HG03469 (cell line): ENCODE measurements at regions not wholly inside any gene's neighbourhood (a gene's known extent, or its start where the extent isn't known, plus 50 kb on each side); places are given as distances from the start of the nearest gene placed in this dataset.
"Not testable (repeated sequence)": the region's sequence is repeated elsewhere in the genome, so short reads cannot be mapped to it uniquely, and the experiment has no call there.

Experiments used
- ATAC-seq: cut with Tn5 transposase; IDR thresholded peaks from one replicate; pipeline ENCODE4 v1.9.1; 2021; ENCODE audit warnings: mild to moderate bottlenecking, moderate library complexity, moderate number of reproducible peaks; ENCODE audit not compliant: unreplicated experiment

DNA sequence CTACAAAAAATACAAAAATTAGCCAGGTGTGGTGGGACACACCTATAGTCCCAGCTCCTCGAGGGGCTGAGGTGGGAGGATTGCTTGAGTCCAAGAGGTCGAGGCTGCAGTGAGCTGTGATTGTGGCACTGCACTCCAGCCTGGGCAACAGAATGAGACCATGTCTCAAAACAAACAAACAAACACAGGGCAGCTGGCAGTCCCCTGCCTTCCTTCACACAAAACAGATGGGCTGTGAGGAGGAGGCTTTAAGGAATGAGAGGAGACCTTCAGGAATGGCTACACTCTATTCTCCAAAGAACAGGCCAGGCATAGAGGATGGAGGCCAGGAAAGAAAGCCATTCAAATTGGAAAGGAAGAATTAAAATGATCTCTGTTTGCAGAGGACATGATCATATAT is 65.6 kb upstream of the MAML3 start:
- ATAC-seq = no peak

DNA sequence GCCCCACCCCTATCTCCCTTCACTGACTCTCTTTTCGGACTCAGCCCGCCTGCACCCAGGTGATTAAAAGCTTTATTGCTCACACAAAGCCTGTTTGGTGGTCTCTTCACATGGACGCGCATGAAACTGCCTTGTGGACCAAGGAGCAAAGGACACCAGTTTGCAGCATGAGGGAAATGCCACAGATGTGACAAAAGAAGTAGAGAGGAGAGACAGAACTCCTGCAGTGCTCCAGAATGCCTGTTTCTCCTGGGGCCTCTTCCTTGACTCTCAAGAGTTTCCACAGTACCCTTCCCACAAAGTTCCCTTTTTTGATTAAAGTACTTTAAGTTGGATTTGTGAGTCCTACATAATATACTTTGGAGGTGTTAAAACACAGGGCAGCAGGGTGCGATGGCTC is 65.1 kb upstream of the MAML3 start:
- ATAC-seq = not testable (repeated sequence)

DNA sequence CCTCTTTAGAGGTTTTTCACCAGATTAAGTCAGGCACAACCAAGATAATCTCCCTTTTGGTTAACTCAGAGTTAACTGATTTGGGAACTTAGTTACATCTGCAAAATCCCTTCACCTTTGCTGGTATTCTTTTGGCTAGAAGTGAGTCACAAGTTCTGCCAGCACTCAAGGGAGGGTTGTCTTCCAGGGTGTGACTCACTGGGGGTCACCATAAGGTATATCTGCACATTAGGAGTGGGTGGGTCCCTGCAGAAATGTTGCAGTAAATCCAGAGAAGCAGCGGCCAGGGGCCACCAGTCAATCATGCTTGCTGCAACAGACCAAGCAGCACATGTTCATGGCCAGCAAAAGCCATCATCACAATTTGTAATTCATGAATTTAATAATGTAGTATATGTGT is 59.8 kb upstream of the MAML3 start:
- ATAC-seq = no peak

DNA sequence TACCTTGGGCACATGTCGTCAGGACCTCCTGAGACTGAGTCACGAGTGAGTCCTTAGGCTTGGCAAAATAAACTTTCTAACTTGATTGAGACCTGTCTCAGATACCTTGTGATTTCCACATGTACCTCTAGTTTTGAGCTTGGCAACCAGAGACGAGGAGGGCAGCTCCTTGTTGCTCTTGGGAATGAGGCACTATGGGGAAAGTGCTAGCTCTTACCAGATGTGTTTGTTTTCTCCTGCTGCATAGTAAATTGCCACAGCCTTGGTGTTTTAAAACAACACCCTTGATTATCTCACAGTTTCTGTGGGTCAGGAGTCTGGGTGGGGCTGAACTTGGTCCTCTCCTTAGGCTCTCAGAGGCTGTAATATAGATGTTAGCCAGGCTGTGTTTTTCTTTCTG is 59.1 kb upstream of the MAML3 start:
- ATAC-seq = no peak

DNA sequence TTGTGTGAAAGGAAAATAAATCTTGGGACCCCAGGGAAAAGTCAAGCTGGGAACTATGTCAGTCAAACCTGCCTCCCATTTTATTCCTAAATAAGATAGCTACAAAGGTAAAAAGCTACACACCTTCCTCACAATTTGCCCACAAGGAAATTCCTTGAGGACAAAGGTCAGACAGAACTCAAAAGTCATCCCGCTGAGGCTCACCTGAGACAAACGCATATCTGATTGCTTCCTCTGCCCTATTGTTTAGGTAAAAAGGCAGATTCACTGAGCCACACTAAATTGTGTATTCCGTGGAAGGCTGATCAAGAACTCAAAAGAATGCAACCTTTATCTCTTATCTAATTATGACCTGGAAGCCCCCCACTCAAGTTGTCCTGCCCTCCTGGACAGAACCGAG is 58.7 kb upstream of the MAML3 start:
- ATAC-seq = no peak

DNA sequence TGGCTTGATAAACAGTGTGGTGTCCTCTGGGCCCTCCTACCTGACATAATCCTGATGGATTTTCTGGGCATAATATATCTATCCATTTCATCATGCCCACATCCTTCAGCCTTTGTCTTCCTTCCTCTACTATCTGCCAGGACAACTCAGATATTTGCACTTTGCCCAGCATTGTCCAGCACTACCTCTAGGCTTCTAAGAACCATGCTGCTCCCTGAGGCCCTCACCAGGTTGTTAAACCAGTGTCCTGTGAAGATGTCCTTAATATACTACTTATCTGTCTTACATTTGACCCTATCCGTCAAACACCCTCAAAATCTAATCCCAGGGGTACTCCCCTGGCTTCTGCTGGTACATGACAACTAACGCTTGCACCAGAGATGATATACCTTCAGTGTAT is 58.2 kb upstream of the MAML3 start:
- no peak for ATAC-seq

DNA sequence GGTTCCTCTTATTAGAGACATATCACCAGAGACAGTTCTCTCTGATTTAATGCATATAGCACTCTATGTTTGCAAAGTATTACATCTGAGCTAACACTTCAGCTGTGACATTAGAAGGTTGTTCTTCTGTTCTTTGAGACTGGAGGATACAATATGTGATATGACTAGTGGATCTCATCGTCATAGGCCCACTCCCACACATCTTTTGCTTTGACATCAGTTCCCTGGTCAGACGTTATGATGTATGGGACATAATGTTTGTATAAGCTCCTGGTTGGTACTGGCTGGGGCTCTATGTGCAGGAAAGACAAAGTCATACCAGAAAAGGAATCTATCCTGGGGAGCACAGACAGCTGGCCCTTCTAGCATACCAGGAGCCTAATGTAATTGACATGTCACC is 57.7 kb upstream of the MAML3 start:
- no peak for ATAC-seq

DNA sequence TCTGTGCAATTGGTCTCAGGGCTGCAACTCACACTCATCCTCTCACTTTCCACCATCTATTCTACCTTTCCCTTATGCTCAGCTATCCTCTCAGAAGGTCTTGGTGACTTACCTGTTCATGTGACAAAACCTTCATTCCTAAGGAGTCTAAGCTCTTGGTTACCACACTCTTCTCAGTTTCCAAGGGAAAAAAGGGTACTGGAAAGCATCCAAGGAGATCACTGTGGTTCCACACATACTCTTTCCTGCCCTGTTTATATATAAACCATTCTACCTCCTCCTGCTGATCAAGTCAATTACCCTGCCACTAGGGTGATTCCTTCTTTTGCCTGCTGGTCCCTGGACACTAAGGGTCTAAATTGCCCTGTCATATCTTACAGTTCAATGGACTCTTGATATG is 57.2 kb upstream of the MAML3 start:
- no peak for ATAC-seq

DNA sequence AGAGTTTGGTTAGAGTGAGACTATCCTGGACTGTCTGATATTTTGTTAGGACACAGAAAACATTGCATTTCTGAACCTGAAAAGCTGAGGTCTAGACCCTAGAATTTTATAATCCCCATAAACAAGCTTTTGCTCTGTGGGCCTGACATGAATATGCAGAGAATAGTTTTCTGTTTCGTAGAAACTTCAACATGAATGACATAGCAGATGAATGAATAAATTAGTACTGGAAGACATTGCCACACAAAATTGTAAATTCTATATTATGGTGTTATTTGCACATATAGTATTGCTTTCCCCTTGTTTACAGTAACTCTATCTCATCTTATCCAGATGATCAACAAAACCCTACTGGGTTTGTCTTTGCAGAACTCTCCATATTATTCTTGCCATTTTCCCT is 54.9 kb upstream of the MAML3 start:
- no peak for ATAC-seq
